Neural cell (in vitro differentiated cells): ENCODE measurements at regions not wholly inside any gene's neighbourhood (a gene's known extent, or its start where the extent isn't known, plus 50 kb on each side); places are given as distances from the start of the nearest gene placed in this dataset.

Experiments used
- H2AFZ ChIP-seq: fragments of 200-600, 300-800 bp; sonication (generic), shearing (Covaris generic); 2 replicates; pipeline ENCODE4 v1.6.0; 2014; ENCODE audit warnings: low read depth, mild to moderate bottlenecking, antibody characterized with exemption, low read length, moderate library complexity
- H3F3A ChIP-seq: fragments of 200-600 bp; shearing (Covaris generic); 2 replicates; pipeline ENCODE4 v1.6.1; 2016; ENCODE audit warnings: mild to moderate bottlenecking, moderate library complexity, mixed read lengths, antibody characterized with exemption, low read length; ENCODE audit not compliant: insufficient read depth, poor library complexity, severe bottlenecking
- H3K27ac ChIP-seq: fragments of 200-600, 300-800 bp; sonication (generic), shearing (Covaris generic); 2 replicates; pipeline ENCODE4 v1.5.1; 2014; ENCODE audit warnings: mild to moderate bottlenecking, low read length, moderate library complexity
- H3K27me3 ChIP-seq: fragments of 300-800, 200-600 bp; sonication (generic), shearing (Covaris generic); 2 replicates; pipeline ENCODE4 v1.6.0; 2014; ENCODE audit warnings: mild to moderate bottlenecking, low read depth, low read length, moderate library complexity; ENCODE audit not compliant: insufficient read depth
- H3K36me3 ChIP-seq: fragments of 300-800, 200-600 bp; sonication (generic), shearing (Covaris generic); 2 replicates; pipeline ENCODE4 v1.5.1; 2014; ENCODE audit warnings: mild to moderate bottlenecking, antibody characterized with exemption, low read length, moderate library complexity; ENCODE audit not compliant: insufficient read depth
- H3K4me2 ChIP-seq: fragments of 300-800, 200-600 bp; sonication (generic), shearing (Covaris generic); 2 replicates; pipeline ENCODE4 v1.6.0; 2014; ENCODE audit warnings: mild to moderate bottlenecking, low read length
- H3K4me3 ChIP-seq: fragments of 300-800, 200-600 bp; sonication (generic), shearing (Covaris generic); 2 replicates; pipeline ENCODE4 v1.5.1; 2014; ENCODE audit warnings: mild to moderate bottlenecking, low read length, moderate library complexity
- H3K79me2 ChIP-seq: fragments of 200-600 bp; shearing (Covaris generic); replicated peaks from 2 replicates; pipeline ENCODE4 v1.6.0; 2014; ENCODE audit warnings: mild to moderate bottlenecking, low read length, moderate library complexity; ENCODE audit not compliant: insufficient read depth
- H3K9ac ChIP-seq: fragments of 300-800, 200-600 bp; sonication (generic), shearing (Covaris generic); 2 replicates; pipeline ENCODE4 v1.6.1; 2016; ENCODE audit warnings: mild to moderate bottlenecking, low read length, mixed read lengths
- H3K9me2 ChIP-seq: fragments of 200-600 bp; shearing (Covaris generic); 2 replicates; pipeline ENCODE4 v1.6.1; 2016; ENCODE audit warnings: mild to moderate bottlenecking, low read length, mixed read lengths; ENCODE audit not compliant: insufficient read depth
- H3K9me3 ChIP-seq: fragments of 200-600, 300-800 bp; sonication (generic), shearing (Covaris generic); 2 replicates; pipeline ENCODE4 v1.6.1; 2016; ENCODE audit warnings: mild to moderate bottlenecking, mixed run types, low read length, moderate library complexity, mixed read lengths
- H4K20me1 ChIP-seq: fragments of 200-600 bp; shearing (Covaris generic); 2 replicates; pipeline ENCODE4 v1.6.1; 2016; ENCODE audit warnings: mild to moderate bottlenecking, mixed run types; ENCODE audit not compliant: insufficient read depth
- EP300 ChIP-seq: fragments of 450-650 bp; conservative IDR thresholded peaks from 2 replicates; pipeline ENCODE4 v1.6.1; 2014; ENCODE audit warnings: antibody characterized with exemption, mild to moderate bottlenecking, moderate library complexity; ENCODE audit not compliant: poor library complexity, severe bottlenecking
- EZH2 ChIP-seq: fragments of 200-600, 300-800 bp; shearing (Covaris generic), sonication (generic); IDR thresholded peaks from 2 replicates; pipeline ENCODE4 v1.6.1; 2014; ENCODE audit warnings: antibody characterized with exemption, low read length, borderline replicate concordance, mild to moderate bottlenecking; ENCODE audit not compliant: insufficient read depth, poor library complexity, severe bottlenecking
- MXI1 ChIP-seq: fragments of 450-650 bp; conservative IDR thresholded peaks from 2 replicates; pipeline ENCODE4 v1.6.1; 2014; ENCODE audit warnings: antibody characterized with exemption, mild to moderate bottlenecking; ENCODE audit not compliant: poor library complexity, severe bottlenecking
- POLR2AphosphoS5 ChIP-seq: IDR thresholded peaks from 2 replicates; pipeline ENCODE4 v1.6.1; 2012
- RAD21 ChIP-seq: fragments of 450-650 bp; conservative IDR thresholded peaks from 2 replicates; pipeline ENCODE4 v1.6.1; 2014; ENCODE audit warnings: antibody characterized with exemption, mild to moderate bottlenecking, moderate library complexity
- SMC3 ChIP-seq: fragments of 450-650 bp; conservative IDR thresholded peaks from 2 replicates; pipeline ENCODE4 v1.6.1; 2014; ENCODE audit warnings: antibody characterized with exemption, mild to moderate bottlenecking, moderate library complexity; ENCODE audit not compliant: poor library complexity
- TAF1 ChIP-seq: IDR thresholded peaks from 2 replicates; pipeline ENCODE4 v1.6.1; 2012; ENCODE audit warnings: low read depth
- TF ChIP-seq, protein P1 (sequence below): fragments of 450-650 bp; IDR thresholded peaks from 2 replicates; pipeline ENCODE4 v1.5.1; 2014; ENCODE audit warnings: antibody characterized with exemption, mild to moderate bottlenecking, moderate library complexity; ENCODE audit not compliant: poor library complexity, severe bottlenecking
- TF ChIP-seq, protein P2 (sequence below): IDR thresholded peaks from 2 replicates; pipeline ENCODE4 v1.6.1; 2012; ENCODE audit warnings: borderline replicate concordance

DNA sequence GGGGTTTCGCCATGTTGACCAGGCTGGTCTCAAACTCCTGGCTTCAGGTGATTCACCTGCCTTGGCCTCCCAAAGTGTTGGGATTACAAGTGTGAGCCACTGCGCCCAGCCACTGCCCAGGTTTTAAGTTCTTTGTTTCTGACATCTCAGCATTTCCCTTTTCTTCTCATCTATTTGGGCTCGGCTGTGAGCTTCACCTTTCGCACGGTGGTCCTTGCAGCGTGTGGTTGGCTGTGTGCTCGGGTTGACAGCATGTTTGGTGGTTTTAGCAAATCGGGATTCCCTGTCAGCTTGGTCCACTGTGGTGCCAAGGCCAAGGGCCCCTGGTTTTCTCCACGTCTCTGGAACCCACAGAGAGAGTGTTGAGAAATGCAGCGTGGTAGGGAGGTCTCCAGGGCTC lies 138.8 kb downstream of the DNAJB6 start:
- H3K79me2 ChIP-seq: no peaks in the 10 kb centered on the region
- no peak for TF ChIP-seq RAD21
- TF ChIP-seq TAF1: no peak
- no peak for TF ChIP-seq EP300
- TF ChIP-seq, protein P1, sequence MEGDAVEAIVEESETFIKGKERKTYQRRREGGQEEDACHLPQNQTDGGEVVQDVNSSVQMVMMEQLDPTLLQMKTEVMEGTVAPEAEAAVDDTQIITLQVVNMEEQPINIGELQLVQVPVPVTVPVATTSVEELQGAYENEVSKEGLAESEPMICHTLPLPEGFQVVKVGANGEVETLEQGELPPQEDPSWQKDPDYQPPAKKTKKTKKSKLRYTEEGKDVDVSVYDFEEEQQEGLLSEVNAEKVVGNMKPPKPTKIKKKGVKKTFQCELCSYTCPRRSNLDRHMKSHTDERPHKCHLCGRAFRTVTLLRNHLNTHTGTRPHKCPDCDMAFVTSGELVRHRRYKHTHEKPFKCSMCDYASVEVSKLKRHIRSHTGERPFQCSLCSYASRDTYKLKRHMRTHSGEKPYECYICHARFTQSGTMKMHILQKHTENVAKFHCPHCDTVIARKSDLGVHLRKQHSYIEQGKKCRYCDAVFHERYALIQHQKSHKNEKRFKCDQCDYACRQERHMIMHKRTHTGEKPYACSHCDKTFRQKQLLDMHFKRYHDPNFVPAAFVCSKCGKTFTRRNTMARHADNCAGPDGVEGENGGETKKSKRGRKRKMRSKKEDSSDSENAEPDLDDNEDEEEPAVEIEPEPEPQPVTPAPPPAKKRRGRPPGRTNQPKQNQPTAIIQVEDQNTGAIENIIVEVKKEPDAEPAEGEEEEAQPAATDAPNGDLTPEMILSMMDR: no peak
- TF ChIP-seq, protein P2, sequence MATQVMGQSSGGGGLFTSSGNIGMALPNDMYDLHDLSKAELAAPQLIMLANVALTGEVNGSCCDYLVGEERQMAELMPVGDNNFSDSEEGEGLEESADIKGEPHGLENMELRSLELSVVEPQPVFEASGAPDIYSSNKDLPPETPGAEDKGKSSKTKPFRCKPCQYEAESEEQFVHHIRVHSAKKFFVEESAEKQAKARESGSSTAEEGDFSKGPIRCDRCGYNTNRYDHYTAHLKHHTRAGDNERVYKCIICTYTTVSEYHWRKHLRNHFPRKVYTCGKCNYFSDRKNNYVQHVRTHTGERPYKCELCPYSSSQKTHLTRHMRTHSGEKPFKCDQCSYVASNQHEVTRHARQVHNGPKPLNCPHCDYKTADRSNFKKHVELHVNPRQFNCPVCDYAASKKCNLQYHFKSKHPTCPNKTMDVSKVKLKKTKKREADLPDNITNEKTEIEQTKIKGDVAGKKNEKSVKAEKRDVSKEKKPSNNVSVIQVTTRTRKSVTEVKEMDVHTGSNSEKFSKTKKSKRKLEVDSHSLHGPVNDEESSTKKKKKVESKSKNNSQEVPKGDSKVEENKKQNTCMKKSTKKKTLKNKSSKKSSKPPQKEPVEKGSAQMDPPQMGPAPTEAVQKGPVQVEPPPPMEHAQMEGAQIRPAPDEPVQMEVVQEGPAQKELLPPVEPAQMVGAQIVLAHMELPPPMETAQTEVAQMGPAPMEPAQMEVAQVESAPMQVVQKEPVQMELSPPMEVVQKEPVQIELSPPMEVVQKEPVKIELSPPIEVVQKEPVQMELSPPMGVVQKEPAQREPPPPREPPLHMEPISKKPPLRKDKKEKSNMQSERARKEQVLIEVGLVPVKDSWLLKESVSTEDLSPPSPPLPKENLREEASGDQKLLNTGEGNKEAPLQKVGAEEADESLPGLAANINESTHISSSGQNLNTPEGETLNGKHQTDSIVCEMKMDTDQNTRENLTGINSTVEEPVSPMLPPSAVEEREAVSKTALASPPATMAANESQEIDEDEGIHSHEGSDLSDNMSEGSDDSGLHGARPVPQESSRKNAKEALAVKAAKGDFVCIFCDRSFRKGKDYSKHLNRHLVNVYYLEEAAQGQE: no peak
- TF ChIP-seq POLR2AphosphoS5: no peak
- TF ChIP-seq SMC3: no peak
- H3K9me2 ChIP-seq: no peaks in the 10 kb centered on the region
- H3K4me2 ChIP-seq: no peak overlapping the region
- no peaks in the 10 kb centered on the region for H3K27me3 ChIP-seq
- H3F3A ChIP-seq: no peaks in the 10 kb centered on the region
- H3K9ac ChIP-seq: no peak overlapping the region
- H3K9me3 ChIP-seq: peaks cover 3% of the 10 kb centered on the region
- no peak overlapping the region for H2AFZ ChIP-seq
- H3K27ac ChIP-seq: no peak overlapping the region
- no peak overlapping the region for H3K4me3 ChIP-seq
- H4K20me1 ChIP-seq: no peaks in the 10 kb centered on the region
- no peaks in the 10 kb centered on the region for H3K36me3 ChIP-seq

DNA sequence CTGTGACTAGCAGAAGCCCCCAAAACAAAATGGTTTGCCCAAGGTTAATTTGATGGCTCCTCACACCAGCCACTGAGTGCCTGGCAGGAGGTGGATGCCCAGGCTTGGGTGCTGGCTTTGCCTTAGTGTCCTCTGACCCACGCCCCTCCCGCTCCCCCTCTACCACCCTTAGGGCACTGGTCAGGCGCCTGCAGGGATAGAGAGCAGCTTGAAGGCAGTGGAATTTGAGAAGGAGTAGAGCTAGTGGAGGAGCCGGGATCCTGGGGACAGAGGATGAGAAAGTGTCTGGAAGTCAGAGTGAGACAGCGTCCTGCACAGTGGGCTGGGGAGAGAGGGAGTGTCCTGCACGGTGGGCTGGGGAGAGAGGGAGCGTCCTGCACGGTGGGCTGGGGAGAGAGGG lies 139.4 kb downstream of the DNAJB6 start:
- TF ChIP-seq EZH2 (no peak), SMC3 (no peak), POLR2AphosphoS5 (no peak), EP300 (no peak), RAD21 (no peak), TAF1 (no peak), MXI1 (no peak)
- TF ChIP-seq, protein P2: no peak
- TF ChIP-seq, protein P1: no peak
- Histone ChIP-seq H4K20me1 (no peaks in the 10 kb centered on the region), H3K9me2 (no peaks in the 10 kb centered on the region)

More for the DNA sequence above, 139.4 kb downstream of the DNAJB6 start:
- Histone ChIP-seq H3K4me3 (no peak overlapping the region), H3K79me2 (no peaks in the 10 kb centered on the region), H3K36me3 (no peaks in the 10 kb centered on the region), H3K9me3 (peaks cover 3% of the 10 kb centered on the region), H3K4me2 (no peak overlapping the region), H3K9ac (no peak overlapping the region), H3F3A (no peaks in the 10 kb centered on the region), H3K27me3 (no peaks in the 10 kb centered on the region), H2AFZ (no peak overlapping the region), H3K27ac (no peak overlapping the region)
